ENCODE measurements at regions not wholly inside any gene's neighbourhood (a gene's known extent, or its start where the extent isn't known, plus 50 kb on each side); places are given as distances from the start of the nearest gene placed in this dataset.

GRCh38 chr1:56019472-56019871 lies 559.9 kb downstream of the PLPP3 start:
- DNase-seq = no peak

- DNase-seq = no peak
Measured at GRCh38 chr1:56017336-56017735, 562.0 kb downstream of the PLPP3 start.

- DNase-seq = no peak
Measured at GRCh38 chr1:56003846-56004245, 575.5 kb downstream of the PLPP3 start.

- DNase-seq = no peak
Measured at GRCh38 chr1:56002231-56002630, 577.1 kb downstream of the PLPP3 start.

DNA sequence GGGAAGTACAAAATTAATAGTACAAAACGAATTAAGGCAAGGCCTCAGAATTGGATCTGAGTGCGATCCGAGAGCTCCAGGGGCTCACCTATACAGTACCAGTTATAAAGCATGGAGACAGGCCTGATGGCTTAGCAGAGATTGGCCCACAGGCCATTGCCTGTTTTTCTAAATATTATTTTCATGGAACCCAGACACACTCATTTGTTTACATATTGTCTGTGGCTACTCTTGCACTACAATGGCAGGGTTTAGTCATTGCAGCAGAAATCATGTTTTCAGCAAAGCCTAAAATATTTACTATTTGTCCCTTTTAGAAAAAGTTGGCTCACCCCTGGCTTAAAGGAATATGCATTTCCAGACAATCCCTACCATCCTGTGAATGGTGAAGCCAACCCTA lies 578.9 kb downstream of the PLPP3 start:
- DNase-seq = no peak

DNA sequence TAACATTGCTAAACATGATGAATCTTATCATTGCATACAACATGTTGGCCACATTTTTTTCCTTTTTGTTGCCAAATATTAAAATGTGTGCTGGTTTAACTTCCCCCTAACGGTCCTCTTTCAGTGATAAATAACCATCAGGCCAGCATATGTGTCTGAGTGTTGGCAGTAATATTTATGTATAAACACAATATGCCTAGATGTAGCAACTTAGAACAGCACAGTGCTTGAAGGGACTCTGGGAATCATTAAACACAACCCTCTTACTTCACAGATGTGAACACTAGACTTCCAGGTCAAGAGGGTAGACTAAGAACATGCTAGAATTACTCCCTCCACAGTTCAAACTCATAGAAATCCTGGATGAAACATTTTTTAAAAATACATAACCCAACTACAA lies 581.8 kb downstream of the PLPP3 start:
- DNase-seq = no peak

DNA sequence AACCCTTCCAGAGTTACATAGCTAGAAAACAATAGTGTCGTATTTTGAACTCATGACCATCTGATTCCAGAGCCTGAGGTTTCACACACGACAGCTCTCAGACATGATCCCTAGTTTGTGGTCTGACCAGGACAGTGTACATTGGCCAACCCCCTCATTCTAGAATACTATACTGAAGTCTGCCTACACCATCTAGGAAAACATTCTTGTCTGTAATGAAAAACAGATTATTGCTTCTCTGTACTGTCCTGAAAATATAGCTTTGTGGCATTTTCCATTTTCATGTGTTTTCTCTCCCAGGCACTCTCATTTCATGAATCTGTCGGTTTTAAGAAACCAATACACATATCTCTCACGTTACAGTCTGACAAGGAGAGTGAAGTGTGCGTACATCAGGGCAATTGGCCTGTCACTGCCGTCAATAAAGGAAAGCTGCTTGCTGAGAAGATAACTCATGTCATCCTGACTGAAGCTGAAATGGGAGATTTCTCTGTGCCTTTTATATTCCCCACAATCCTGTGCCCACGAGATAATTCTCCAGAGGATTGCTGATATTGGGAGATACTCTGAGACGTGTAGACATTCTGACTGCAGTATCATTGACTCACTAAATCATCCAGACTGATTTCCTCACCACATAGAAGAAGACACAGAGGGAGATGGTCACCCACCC lies 585.6 kb downstream of the PLPP3 start:
- DNase-seq = no peak

DNA sequence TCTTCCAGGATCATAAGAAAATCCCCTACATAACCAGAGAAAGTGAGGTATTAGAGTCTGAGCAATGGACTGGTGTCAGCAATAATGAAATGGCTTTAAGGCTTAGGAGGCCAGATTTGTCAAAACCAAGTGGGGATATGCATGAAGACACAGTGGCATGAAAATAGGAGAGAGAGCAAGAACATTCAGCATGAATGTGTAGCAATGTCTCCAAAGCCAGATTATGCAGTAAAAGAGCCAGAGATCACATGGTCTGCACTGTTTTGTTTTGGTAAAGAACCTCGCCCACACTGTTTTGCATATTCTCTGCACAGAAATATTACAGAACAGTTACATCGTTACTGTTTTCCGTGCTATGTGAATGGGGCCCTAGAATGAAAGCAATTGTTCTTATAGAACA lies 589.4 kb downstream of the PLPP3 start:
- no peak for DNase-seq

GRCh38 chr1:55988963-55989452 lies 590.4 kb downstream of the PLPP3 start:
- no peak for DNase-seq

DNA sequence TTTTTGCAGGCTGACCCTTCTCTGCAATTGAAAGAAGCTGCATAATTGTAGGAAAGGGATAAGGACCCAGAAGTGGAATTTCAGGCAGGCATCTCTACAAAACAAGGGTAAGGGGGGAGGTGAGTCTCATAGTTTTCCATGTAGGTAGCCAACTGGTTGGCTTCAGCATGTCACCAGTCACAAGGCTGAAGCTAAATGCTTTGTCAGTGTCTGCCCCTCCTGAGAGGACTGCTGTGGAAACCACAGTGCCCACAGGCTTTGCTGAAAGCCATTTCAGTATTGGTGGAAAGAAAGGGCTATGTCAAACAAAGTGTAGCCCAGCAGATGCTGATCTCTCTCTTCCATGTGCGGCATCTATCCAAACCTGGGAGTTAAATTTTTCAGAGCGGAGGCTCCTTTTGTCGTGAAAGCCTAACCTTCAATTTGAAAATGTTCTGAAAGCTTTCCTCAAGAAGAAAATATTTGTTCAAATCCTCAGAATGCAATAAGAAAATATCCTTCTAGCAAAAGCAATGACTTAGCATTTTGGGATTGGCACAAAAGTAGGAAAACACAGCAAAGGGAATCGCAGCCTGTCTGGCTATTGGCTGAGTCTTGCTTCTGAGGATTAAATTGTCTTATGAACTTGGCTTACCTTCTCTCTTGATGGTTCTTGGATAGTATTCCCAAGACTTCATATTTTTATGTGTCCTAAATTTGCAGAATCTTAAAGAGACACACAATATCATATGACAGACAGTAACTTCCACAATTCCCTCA lies 591.7 kb downstream of the PLPP3 start:
- no peak for DNase-seq

DNA sequence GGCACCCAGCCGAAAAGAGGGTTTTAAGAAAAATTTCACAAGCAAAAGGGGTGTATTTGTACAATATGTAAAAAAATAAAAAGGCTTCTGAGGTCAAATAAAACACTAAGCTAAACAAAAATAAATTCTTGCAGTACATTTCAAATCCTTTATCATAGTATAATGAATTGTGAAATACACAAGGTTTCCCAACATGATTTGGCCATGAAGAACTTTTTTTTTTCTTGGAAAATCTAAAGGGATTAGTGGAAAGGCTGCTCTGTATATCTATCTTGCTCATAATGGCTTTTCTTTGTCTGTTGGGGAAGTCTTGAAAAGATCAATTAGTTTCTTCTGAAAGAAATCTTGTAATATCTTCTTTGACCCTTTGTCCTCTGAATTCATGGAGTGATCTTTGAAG lies 593.4 kb downstream of the PLPP3 start:
- no peak for DNase-seq

- no peak for DNase-seq
Measured at GRCh38 chr1:55981010-55981650, 598.2 kb downstream of the PLPP3 start.

DNA sequence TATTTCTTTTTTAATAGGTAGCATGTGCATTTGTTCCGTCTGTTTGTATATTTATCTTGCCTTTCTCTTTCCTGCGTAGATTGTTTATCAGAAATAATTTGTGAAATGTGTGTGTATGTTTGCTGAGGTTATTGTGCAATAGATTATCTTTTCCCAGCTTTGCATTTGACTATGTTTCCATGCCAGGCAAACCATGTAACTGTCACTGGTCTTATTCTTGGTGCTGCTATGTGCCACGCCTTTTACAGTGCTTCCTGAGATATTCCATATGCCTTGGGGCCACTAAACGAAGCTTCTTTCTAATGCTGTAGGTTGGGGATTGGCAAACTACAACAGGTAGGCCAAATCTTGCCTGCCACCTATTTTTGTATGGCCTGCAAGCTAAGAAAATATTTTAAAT lies 598.8 kb downstream of the PLPP3 start:
- DNase-seq = no peak

GRCh38 chr1:55974714-55975441 lies 604.5 kb downstream of the PLPP3 start:
- no peak for DNase-seq

DNA sequence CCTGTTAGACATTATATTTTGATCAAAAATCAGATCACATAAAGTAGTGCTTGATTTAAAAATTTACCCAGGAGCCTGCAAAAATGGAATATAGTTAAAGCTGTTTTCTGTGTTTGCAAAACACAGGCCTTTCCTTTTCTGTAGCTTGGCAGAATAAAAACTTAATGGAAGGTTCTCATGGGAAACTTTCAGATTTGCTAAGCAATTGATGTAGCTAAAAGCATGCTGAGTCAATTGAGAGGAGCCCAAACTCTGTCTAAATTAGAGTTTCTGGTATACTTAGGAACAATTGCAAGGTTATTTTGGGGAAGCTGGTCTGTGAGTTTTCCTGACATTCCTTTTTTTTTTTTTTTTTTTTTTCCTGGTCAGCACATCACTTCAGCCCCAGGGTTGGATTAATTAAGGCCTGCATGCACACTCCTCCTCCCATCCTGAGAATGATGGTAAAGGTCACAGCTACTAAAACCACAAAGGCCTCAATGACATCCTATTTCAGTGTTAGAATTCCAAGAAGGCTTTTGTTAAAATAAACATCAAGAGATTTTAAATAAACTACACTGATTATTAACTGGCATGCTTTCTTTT lies 608.7 kb downstream of the PLPP3 start:
- DNase-seq = no peak

- DNase-seq = no peak
Measured at GRCh38 chr1:55969322-55969721, 610.0 kb downstream of the PLPP3 start.

- no peak for DNase-seq
Measured at GRCh38 chr1:55968661-55969060, 610.7 kb downstream of the PLPP3 start.

DNA sequence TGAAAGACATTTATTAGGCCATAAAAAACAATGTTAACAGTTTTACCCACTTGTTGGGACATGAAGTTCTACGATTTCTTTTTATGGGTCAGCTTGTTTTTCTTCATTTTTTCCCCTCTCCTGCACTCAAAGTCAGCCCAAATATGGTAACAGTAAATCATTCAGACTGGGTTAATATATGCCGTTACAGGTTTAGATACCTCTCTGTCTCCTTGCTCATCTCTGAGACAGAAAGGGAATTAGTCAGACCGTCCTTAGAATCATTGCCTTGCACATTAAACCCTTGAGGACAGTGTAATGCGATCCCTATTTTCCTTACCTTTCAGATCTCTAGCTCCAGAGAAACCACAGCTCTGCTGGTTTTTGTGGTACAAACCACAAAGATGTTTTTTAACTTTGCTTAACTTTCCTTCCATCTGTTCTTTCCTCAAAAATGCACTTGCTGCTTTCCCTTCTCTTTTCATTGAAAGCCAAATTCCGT lies 613.3 kb downstream of the PLPP3 start:
- DNase-seq = no peak

DNA sequence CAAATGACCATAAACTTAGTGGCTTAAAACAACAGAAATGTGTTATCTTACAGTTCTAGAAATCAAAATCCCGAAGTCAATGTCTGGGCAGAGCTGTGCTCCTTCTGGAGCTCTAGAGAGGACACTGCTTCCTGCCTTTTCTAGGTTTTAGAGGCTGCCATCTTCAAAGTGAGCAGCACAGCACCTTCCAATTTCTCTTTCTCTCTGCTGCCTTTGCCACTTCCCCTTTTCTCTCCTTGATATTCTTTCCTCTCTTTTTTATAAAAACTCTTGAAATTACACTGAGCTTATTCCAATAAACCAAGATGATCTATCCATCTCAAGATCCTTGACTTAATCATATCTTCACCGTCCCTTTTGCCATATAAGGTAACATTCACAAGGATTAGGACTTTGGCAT lies 616.9 kb downstream of the PLPP3 start:
- DNase-seq = no peak

DNA sequence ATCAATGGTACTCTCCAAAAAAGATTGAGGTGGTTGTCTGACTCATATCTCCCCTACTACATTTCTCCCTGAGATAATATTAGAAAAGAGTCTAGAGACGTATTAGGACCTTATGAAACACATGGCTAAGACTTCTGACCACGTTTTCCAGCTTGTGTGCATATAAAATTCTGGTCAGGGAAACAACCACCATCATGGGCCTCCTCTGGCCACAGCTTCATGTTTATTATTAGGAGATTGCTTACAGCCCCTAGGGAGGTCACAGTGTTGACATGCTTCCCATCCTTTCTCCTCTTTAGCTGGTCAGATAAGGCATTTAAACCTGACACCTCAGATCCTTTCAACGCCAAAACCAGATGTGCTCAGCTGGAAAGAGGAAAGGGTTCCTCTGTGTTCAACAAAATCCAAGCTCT lies 620.2 kb downstream of the PLPP3 start:
- DNase-seq = no peak

- no peak for DNase-seq
Measured at GRCh38 chr1:55958498-55958897, 620.9 kb downstream of the PLPP3 start.

- no peak for DNase-seq
Measured at GRCh38 chr1:55957276-55957675, 622.1 kb downstream of the PLPP3 start.
